Transverse colon (tissue), 4 donors: ENCODE measurements at regions not wholly inside any gene's neighbourhood (a gene's known extent, or its start where the extent isn't known, plus 50 kb on each side); places are given as distances from the start of the nearest gene placed in this dataset.

Experiments used
- DNase-seq: peaks from one replicate; pipeline ENCODE4 v3.0.0-alpha.2; 2019
- H3K27ac ChIP-seq, 4 donors: fragments of 200-600 bp; sonication (generic); 2 replicates each; pipeline ENCODE4 v1.5.1; 2016 to 2018; ENCODE audit warnings: inconsistent platforms in 4 of 4
- H3K27me3 ChIP-seq: fragments of 200-600 bp; sonication (generic); 2 replicates; pipeline ENCODE4 v1.5.1; 2017; ENCODE audit warnings: inconsistent platforms
- H3K36me3 ChIP-seq, 4 donors: fragments of 200-600 bp; sonication (generic); 2 replicates each; pipeline ENCODE4 v1.5.1; 2017 to 2019; ENCODE audit warnings: inconsistent platforms in 4 of 4
- H3K4me1 ChIP-seq, 4 donors: fragments of 200-600 bp; sonication (generic); 2 replicates each; pipeline ENCODE4 v1.5.1; 2017 to 2020; ENCODE audit warnings: inconsistent platforms in 4 of 4
- H3K4me3 ChIP-seq, 4 donors: fragments of 200-600 bp; sonication (generic); 1 replicate in 1 of 4; 2 replicates in 3 of 4; pipeline versions ENCODE4 v1.5.1 to v1.6.1; 2017 to 2019; ENCODE audit warnings: inconsistent platforms in 4 of 4
- H3K9me3 ChIP-seq, 2 donors: fragments of 200-600 bp; sonication (generic); 2 replicates each; pipeline ENCODE4 v1.5.1; 2017 to 2019; ENCODE audit warnings: inconsistent platforms in 2 of 2
- CTCF ChIP-seq, 5 experiments: fragments of 200-600 bp in 3 of 5; fragments of 450-650 bp in 2 of 5; sonication (generic) in 3 of 5; IDR thresholded peaks; 1 replicate in 2 of 5; 2 replicates in 3 of 5; pipeline ENCODE4 v1.5.1; 2016 to 2017; ENCODE audit warnings: antibody characterized with exemption in 5 of 5, inconsistent platforms in 3 of 5, mild to moderate bottlenecking in 2 of 5, moderate library complexity in 1 of 5
- EP300 ChIP-seq: sonication (generic); formaldehyde crosslinking; IDR thresholded peaks from one replicate; pipeline ENCODE4 v1.6.1; 2017; ENCODE audit warnings: antibody characterized with exemption, low read depth
- POLR2A ChIP-seq: fragments of 450-650 bp; IDR thresholded peaks from one replicate; pipeline ENCODE4 v1.6.1; 2016; ENCODE audit warnings: antibody characterized with exemption, mild to moderate bottlenecking, moderate library complexity
- POLR2AphosphoS5 ChIP-seq, 3 donors: sonication (generic); formaldehyde crosslinking; IDR thresholded peaks; one replicate each; pipeline ENCODE4 v1.6.1; 2016; ENCODE audit warnings: antibody characterized with exemption in 3 of 3
- WGBS, 2 donors: methylation state at CpG; one replicate each; pipeline ENCODE4 v1.1.5; 2018; ENCODE audit warnings: low coverage in 1 of 2; 5-methylcytosine and 5-hydroxymethylcytosine counted together
- in situ Hi-C, 4 donors: fragments of 200-750 bp; cut with MboI; loops; one replicate each; pipeline versions ENCODE4 v1.15.0 to v1.15.1; 2017; ENCODE audit warnings: low sequenced_read_pairs in 3 of 4, low pct_ligation_motif_present in 1 of 4, low pct_unique_long_range_greater_than_20kb in 1 of 4
- intact Hi-C: fragments of 100-400 bp; cut with DNase I; formaldehyde crosslinking; loops from one replicate; pipeline ENCODE4 v1.15.1; 2023; ENCODE audit warnings: low total_unique reads

DNA sequence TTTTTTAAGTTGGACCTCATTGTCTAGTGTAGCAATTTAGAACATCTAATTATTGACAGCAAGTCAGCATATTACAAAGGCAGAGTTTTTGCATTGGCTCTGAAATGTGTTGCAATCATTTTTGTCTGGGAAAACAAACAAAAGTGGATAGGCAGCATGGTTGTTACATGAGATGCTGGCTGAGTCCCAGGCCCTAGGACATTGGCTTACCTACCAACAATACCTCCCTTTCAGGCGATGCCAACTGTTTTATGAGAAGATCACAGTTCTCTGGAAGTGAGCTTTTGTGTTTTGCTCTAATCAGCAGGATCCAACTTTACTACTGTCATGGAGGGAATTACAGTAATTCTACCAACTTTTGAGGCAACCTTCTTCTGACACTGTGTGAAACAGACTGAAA lies 71.5 kb upstream of the CXADR start:
- TF ChIP-seq POLR2A (no peak), CTCF (IDR thresholded peaks at IDR 0.05) (no peak), EP300 (no peak), POLR2AphosphoS5 (IDR thresholded peaks at IDR 0.05) (peak in 2 of 3 donors; percentile 12 to 44)
- H3K9me3 ChIP-seq: no peaks in the 10 kb centered on the region
- H3K27me3 ChIP-seq: no peaks in the 10 kb centered on the region
- WGBS, 2 donors: 0 to 21% methylated on average over 1 of the region's 1 CpG
- intact Hi-C loops: no loop called here
- peaks cover 5 to 22% (median 8%) of the 10 kb centered on the region in 4 donors for H3K4me1 ChIP-seq
- no peaks in the 10 kb centered on the region for H3K36me3 ChIP-seq
- in situ Hi-C loops: no loop called here
- H3K27ac ChIP-seq: peak overlapping the region; percentile 53 to 66 (median 59)
- H3K4me3 ChIP-seq: no peak overlapping the region
- DNase-seq: peak; percentile 77

GRCh38 chr21:17442165-17442564 lies 70.7 kb upstream of the CXADR start:
- H3K4me1 ChIP-seq: peaks cover 0 to 21% (median 6%) of the 10 kb centered on the region in 4 donors
- no peaks in the 10 kb centered on the region for H3K9me3 ChIP-seq
- intact Hi-C loops (no loop called here), in situ Hi-C loops (no loop called here)
- no peaks in the 10 kb centered on the region for H3K27me3 ChIP-seq
- TF ChIP-seq POLR2A (no peak), CTCF (IDR thresholded peaks at IDR 0.05) (no peak), EP300 (no peak), POLR2AphosphoS5 (IDR thresholded peaks at IDR 0.05) (no peak)
- H3K27ac ChIP-seq: peak overlapping the region; percentile 53 to 66 (median 58)
- DNase-seq: no peak
- H3K36me3 ChIP-seq: no peaks in the 10 kb centered on the region
- no peak overlapping the region for H3K4me3 ChIP-seq
- WGBS, 2 donors: 36% methylated on average over 2 of the region's 2 CpGs; no CpG with 5 or more reads in 1 of the 2 donors

- Histone ChIP-seq H3K27me3 (no peaks in the 10 kb centered on the region), H3K4me1 (peaks cover 0 to 24% (median 6%) of the 10 kb centered on the region in 4 donors), H3K4me3 (no peak overlapping the region), H3K27ac (no peak overlapping the region), H3K36me3 (no peaks in the 10 kb centered on the region), H3K9me3 (no peaks in the 10 kb centered on the region)
- in situ Hi-C loops: no loop called here
- intact Hi-C loops: no loop called here
- TF ChIP-seq POLR2A (no peak), POLR2AphosphoS5 (IDR thresholded peaks at IDR 0.05) (no peak), EP300 (no peak), CTCF (IDR thresholded peaks at IDR 0.05) (no peak)
- no peak for DNase-seq
- WGBS, 2 donors: 58 to 67% methylated on average over 2 to 5 of the region's 5 CpGs
These were observed 68.0 kb upstream of the CXADR start for GRCh38 chr21:17444828-17445227.

DNA sequence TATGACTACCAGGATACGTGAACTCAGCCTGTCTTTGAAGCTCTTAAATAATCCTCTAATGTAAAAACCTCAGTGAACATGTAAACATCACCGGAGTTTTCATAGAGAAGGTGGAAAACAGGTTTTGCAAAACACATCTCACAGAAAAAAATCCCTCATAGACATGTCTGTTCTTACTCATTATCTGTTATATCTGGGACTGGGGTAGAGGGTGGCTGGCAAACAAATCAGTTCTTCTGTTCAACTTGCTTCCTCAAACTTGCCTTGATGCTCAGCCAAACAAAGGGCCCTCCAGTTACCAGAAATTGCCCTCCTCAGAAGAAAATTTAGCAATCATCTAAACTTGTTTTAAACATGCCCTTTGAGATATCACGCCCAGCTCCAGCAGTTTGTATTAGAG lies 66.1 kb upstream of the CXADR start:
- intact Hi-C loops (no loop called here), in situ Hi-C loops (no loop called here)
- WGBS, 2 donors: 49 to 59% methylated on average over 3 of the region's 3 CpGs
- Histone ChIP-seq H3K4me1 (peaks cover 0 to 15% (median 8%) of the 10 kb centered on the region in 4 donors), H3K27ac (peak overlapping the region in 1 of 4 donors; percentile 19), H3K36me3 (no peaks in the 10 kb centered on the region), H3K4me3 (no peak overlapping the region), H3K27me3 (no peaks in the 10 kb centered on the region), H3K9me3 (no peaks in the 10 kb centered on the region)
- DNase-seq: no peak
- TF ChIP-seq CTCF (IDR thresholded peaks at IDR 0.05) (no peak), POLR2AphosphoS5 (IDR thresholded peaks at IDR 0.05) (no peak), EP300 (no peak), POLR2A (no peak)
